H1 (cell line): ENCODE measurements at regions not wholly inside any gene's neighbourhood (a gene's known extent, or its start where the extent isn't known, plus 50 kb on each side); places are given as distances from the start of the nearest gene placed in this dataset.
A peak's percentile ranks its signal among the peaks of the same experiment; 100 is the strongest.

Experiments used
- CTCF ChIA-PET: fragments of 300-600 bp; sonication (Branson Sonifier 250); formaldehyde crosslinking; loops from one replicate; lab custom pipeline; 2021; ENCODE audit not compliant: partially characterized antibody; lab: Charles Lee
- POLR2A ChIA-PET: fragments of 300-600 bp; sonication (Branson Sonifier 250); formaldehyde crosslinking; loops from one replicate; lab custom pipeline; 2021; ENCODE audit warnings: inconsistent platforms; ENCODE audit not compliant: partially characterized antibody; lab: Charles Lee
- DNase-seq, 2 experiments: peaks; one replicate each; pipeline versions ENCODE4 v3.0.0 to v3.0.0-alpha.2; 2010 to 2022; ENCODE audit warnings: low spot score in 2 of 2, low read depth in 1 of 2, mixed read lengths in 1 of 2
- FAIRE-seq: peaks from 2 replicates; lab custom pipeline; 2011; peaks lifted over from hg19 to GRCh38; lab: Jason Lieb, UNC
- H2AFZ ChIP-seq: 2 replicates; pipeline ENCODE4 v1.8.1; 2012; ENCODE audit warnings: low read length, inconsistent platforms
- H2AK5ac ChIP-seq: 2 replicates; pipeline ENCODE4 v1.6.1; 2013; ENCODE audit warnings: low read depth, low read length
- H2BK120ac ChIP-seq: replicated peaks from 2 replicates; pipeline ENCODE3; 2013; ENCODE audit warnings: low read depth, low read length, inconsistent platforms
- H2BK12ac ChIP-seq: 2 replicates; pipeline ENCODE4 v1.6.1; 2013; ENCODE audit warnings: low read depth, low read length
- H2BK15ac ChIP-seq: 2 replicates; pipeline ENCODE4 v1.6.1; 2013; ENCODE audit warnings: low read length
- H2BK20ac ChIP-seq: 2 replicates; pipeline ENCODE4 v1.6.1; 2013; ENCODE audit warnings: low read length
- H2BK5ac ChIP-seq: 2 replicates; pipeline ENCODE4 v1.6.1; 2013; ENCODE audit warnings: low read depth, low read length
- H3K14ac ChIP-seq: 2 replicates; pipeline ENCODE4 v1.6.1; 2013; ENCODE audit warnings: inconsistent platforms; ENCODE audit not compliant: insufficient read length
- H3K18ac ChIP-seq: 2 replicates; pipeline ENCODE4 v1.6.1; 2013; ENCODE audit warnings: low read length; ENCODE audit errors: extremely low read depth
- H3K23ac ChIP-seq: 2 replicates; pipeline ENCODE4 v1.6.1; 2013; ENCODE audit warnings: inconsistent platforms; ENCODE audit not compliant: insufficient read length
- H3K23me2 ChIP-seq: 2 replicates; pipeline ENCODE4 v1.6.1; 2013; ENCODE audit warnings: low read depth, low read length
- H3K27ac ChIP-seq: 2 replicates; pipeline ENCODE4 v1.6.1; 2011; ENCODE audit warnings: low read depth, low read length, inconsistent platforms
- H3K27me3 ChIP-seq, 4 experiments: replicated peaks in 1 of 4; 1 replicate in 1 of 4; 2 replicates in 3 of 4; pipeline versions ENCODE4 v1.6.1 to v1.8.1; 2011 to 2013; ENCODE audit warnings: low read length in 3 of 4, mild to moderate bottlenecking in 3 of 4, inconsistent platforms in 2 of 4, mixed read lengths in 2 of 4, moderate library complexity in 1 of 4; ENCODE audit not compliant: control insufficient read depth in 3 of 4, insufficient read depth in 3 of 4; ENCODE audit errors: extremely low read depth in 1 of 4
- H3K36me3 ChIP-seq, 4 experiments: 2 replicates each; pipeline versions ENCODE4 v1.6.1 to v1.8.1; 2011 to 2013; ENCODE audit warnings: mild to moderate bottlenecking in 4 of 4, low read length in 3 of 4, moderate library complexity in 2 of 4, control low read depth in 1 of 4, inconsistent platforms in 1 of 4; ENCODE audit not compliant: insufficient read depth in 4 of 4, control insufficient read depth in 2 of 4
- H3K4ac ChIP-seq: replicated peaks from 2 replicates; pipeline ENCODE3; 2013; ENCODE audit warnings: low read length, low read depth, mixed read lengths, inconsistent platforms; ENCODE audit not compliant: insufficient read length
- H3K4me1 ChIP-seq, 4 experiments: replicated peaks in 1 of 4; 1 replicate in 1 of 4; 2 replicates in 3 of 4; pipeline versions ENCODE4 v1.6.1 to v1.8.1; 2011 to 2013; ENCODE audit warnings: low read length in 3 of 4, inconsistent platforms in 2 of 4, mixed read lengths in 1 of 4; ENCODE audit not compliant: insufficient read depth in 4 of 4, control insufficient read depth in 3 of 4
- H3K4me2 ChIP-seq, 2 experiments: 2 replicates each; pipeline versions ENCODE4 v1.6.1 to v1.8.1; 2011 to 2013; ENCODE audit warnings: low read depth in 2 of 2, low read length in 2 of 2, control low read depth in 1 of 2, inconsistent platforms in 1 of 2, mild to moderate bottlenecking in 1 of 2; ENCODE audit not compliant: insufficient read depth in 1 of 2
- H3K4me3 ChIP-seq, 4 experiments: fragments of 200-600, 300-600 bp in 1 of 4; sonication (generic), shearing (Covaris generic), sonication (Bioruptor Twin) in 1 of 4; 2 replicates each; pipeline versions ENCODE4 v1.5.1 to v1.8.1; 2011 to 2016; ENCODE audit warnings: low read length in 4 of 4, low read depth in 3 of 4, control low read depth in 2 of 4, inconsistent platforms in 2 of 4, mild to moderate bottlenecking in 2 of 4, mixed read lengths in 1 of 4, moderate library complexity in 1 of 4; ENCODE audit not compliant: insufficient read depth in 2 of 4; ENCODE audit errors: extremely low read depth in 1 of 4
- H3K56ac ChIP-seq: replicated peaks from 2 replicates; pipeline ENCODE3; 2013; ENCODE audit warnings: low read depth, mild to moderate bottlenecking, mixed read lengths, low read length, inconsistent platforms; ENCODE audit not compliant: insufficient read length
- H3K79me1 ChIP-seq: 2 replicates; pipeline ENCODE4 v1.6.1; 2013; ENCODE audit warnings: low read depth, low read length, control low read depth
- H3K79me2 ChIP-seq, 2 experiments: 2 replicates each; pipeline versions ENCODE4 v1.6.1 to v1.8.1; 2012 to 2013; ENCODE audit warnings: low read length in 2 of 2, mild to moderate bottlenecking in 2 of 2, inconsistent platforms in 1 of 2; ENCODE audit not compliant: insufficient read depth in 2 of 2, control insufficient read depth in 1 of 2
- H3K9ac ChIP-seq, 4 experiments: replicated peaks in 1 of 4; 1 replicate in 1 of 4; 2 replicates in 3 of 4; pipeline versions ENCODE4 v1.6.1 to v1.8.1; 2011 to 2013; ENCODE audit warnings: low read depth in 3 of 4, low read length in 3 of 4, control low read depth in 2 of 4, mild to moderate bottlenecking in 2 of 4, moderate library complexity in 2 of 4, inconsistent platforms in 1 of 4; ENCODE audit errors: extremely low read depth in 1 of 4
- H3K9me3 ChIP-seq, 2 experiments: 2 replicates each; pipeline versions ENCODE4 v1.6.1 to v1.8.1; 2012 to 2013; ENCODE audit warnings: mild to moderate bottlenecking in 2 of 2, moderate library complexity in 2 of 2, control low read depth in 1 of 2, inconsistent platforms in 1 of 2, low read depth in 1 of 2, low read length in 1 of 2, mixed read lengths in 1 of 2; ENCODE audit not compliant: insufficient read depth in 2 of 2
- H4K20me1 ChIP-seq, 2 experiments: replicated peaks in 1 of 2; 2 replicates each; pipeline versions ENCODE3 to v1.8.1; 2011 to 2013; ENCODE audit warnings: inconsistent platforms in 2 of 2, low read length in 2 of 2, mild to moderate bottlenecking in 1 of 2; ENCODE audit not compliant: insufficient read depth in 2 of 2, control insufficient read depth in 1 of 2
- H4K5ac ChIP-seq: 2 replicates; pipeline ENCODE4 v1.6.1; 2013; ENCODE audit warnings: low read length, low read depth, mixed read lengths, inconsistent platforms; ENCODE audit not compliant: insufficient read length
- H4K8ac ChIP-seq: 2 replicates; pipeline ENCODE4 v1.8.0; 2013; ENCODE audit warnings: mild to moderate bottlenecking, moderate library complexity, low read length, inconsistent platforms; ENCODE audit not compliant: insufficient read depth; ENCODE audit errors: extremely low read depth
- H4K91ac ChIP-seq: replicated peaks from 2 replicates; pipeline ENCODE3; 2013; ENCODE audit warnings: low read length, mixed read lengths, inconsistent platforms; ENCODE audit not compliant: insufficient read length
- GTF2F1 ChIP-seq: IDR thresholded peaks from 2 replicates; pipeline ENCODE4 v1.6.1; 2012; ENCODE audit warnings: low read depth, low read length, improper control_type of control experiment, borderline replicate concordance
- JUN ChIP-seq: IDR thresholded peaks from 2 replicates; pipeline ENCODE4 v1.6.1; 2011; ENCODE audit warnings: low read depth, mild to moderate bottlenecking, improper control_type of control experiment, low read length
- RBBP5 ChIP-seq: IDR thresholded peaks from 2 replicates; pipeline ENCODE4 v1.7.1; 2012; ENCODE audit warnings: low read depth, mild to moderate bottlenecking, inconsistent platforms, low read length, moderate library complexity, borderline replicate concordance
- WGBS, 2 experiments: shearing (Covaris generic) in 1 of 2; methylation state at CpG; one replicate each; pipeline versions ENCODE4 v1.1.6 to v1.1.7; 2013 to 2015; ENCODE audit warnings: low lambda C conversion rate in 2 of 2, mixed read lengths in 2 of 2, inconsistent platforms in 1 of 2, low coverage in 1 of 2, missing lambda C conversion rate in 1 of 2; ENCODE audit not compliant: insufficient replicate concordance in 2 of 2, insufficient coverage in 1 of 2, insufficient read length in 1 of 2; ENCODE audit errors: extremely low coverage in 1 of 2, missing lambda C conversion rate in 1 of 2; 5-methylcytosine and 5-hydroxymethylcytosine counted together

- Histone ChIP-seq H3K56ac (no peak overlapping the region), H3K23me2 (0 out of 2 replicates have a peak, but pooled peaks cover 2% of the 10 kb centered on the region), H4K5ac (no peak overlapping the region), H4K91ac (no peak overlapping the region), H2AFZ (no peak overlapping the region), H2BK15ac (no peak overlapping the region), H2AK5ac (no peak overlapping the region), H3K9me3 (no peaks in the 10 kb centered on the region), H3K79me2 (no peaks in the 10 kb centered on the region), H2BK12ac (0 out of 2 replicates have a peak overlapping the region, but pooled peaks have one; percentile 14), H3K79me1 (no peaks in the 10 kb centered on the region), H3K23ac (no peak overlapping the region), H3K4ac (no peak overlapping the region), H3K4me3 (no peak overlapping the region), H3K4me1 (no peaks in the 10 kb centered on the region), H3K14ac (no peak overlapping the region), H3K18ac (no peak overlapping the region), H3K36me3 (no peaks in the 10 kb centered on the region), H2BK20ac (no peak overlapping the region), H3K4me2 (no peak overlapping the region), H3K9ac (no peak overlapping the region), H4K20me1 (no peaks in the 10 kb centered on the region), H3K27me3 (no peaks in the 10 kb centered on the region; a peak in 2 of 7 replicates), H2BK5ac (no peak overlapping the region), H2BK120ac (no peak overlapping the region), H3K27ac (no peak overlapping the region), H4K8ac (no peak overlapping the region)
- ChIA-PET CTCF (interaction anchor here (0.6 kb wide), 1 partner anchor 454 kb away, joined by 3 read pairs; no protein-coding TSS in a partner anchor), POLR2A (no interaction called here)
- DNase-seq (no peak), FAIRE-seq (no peak)
- TF ChIP-seq RBBP5, result no peak
- TF ChIP-seq GTF2F1, result no peak
- no peak for TF ChIP-seq JUN
- WGBS, 2 experiments, result 93% methylated on average over 5 of the region's 5 CpGs; no CpG with 5 or more reads in 1 of the 2 experiments
Measured at GRCh38 chr16:54480429-54480828, 193.8 kb upstream of the IRX3 start.
